ENCODE measurements at regions not wholly inside any gene's neighbourhood (a gene's known extent, or its start where the extent isn't known, plus 50 kb on each side); places are given as distances from the start of the nearest gene placed in this dataset.
"Not testable (repeated sequence)": the region's sequence is repeated elsewhere in the genome, so short reads cannot be mapped to it uniquely, and the experiment has no call there.

- DNase-seq, result no peak
These were observed 126.2 kb downstream of the KLF6 start for GRCh38 chr10:3658766-3659165.

GRCh38 chr10:3656214-3656613, 128.8 kb downstream of the KLF6 start:
- DNase-seq, result no peak

- DNase-seq, result no peak
These were observed 129.5 kb downstream of the KLF6 start for GRCh38 chr10:3655528-3655927.

- no peak for DNase-seq
These were observed 130.0 kb downstream of the KLF6 start for GRCh38 chr10:3654980-3655379.

- no peak for DNase-seq
These were observed 130.5 kb downstream of the KLF6 start for GRCh38 chr10:3654496-3654895.

- not testable (repeated sequence) for DNase-seq
These were observed 131.7 kb downstream of the KLF6 start for GRCh38 chr10:3653303-3653702.

GRCh38 chr10:3652886-3653285, 132.1 kb downstream of the KLF6 start:
- DNase-seq, result peak; percentile 48 to 56

- no peak for DNase-seq
These were observed 132.9 kb downstream of the KLF6 start for GRCh38 chr10:3651969-3652653.

GRCh38 chr10:3648576-3648975, 136.4 kb downstream of the KLF6 start:
- no peak for DNase-seq

GRCh38 chr10:3648170-3648569, 136.8 kb downstream of the KLF6 start:
- no peak for DNase-seq

GRCh38 chr10:3647074-3647473, 137.9 kb downstream of the KLF6 start:
- DNase-seq, result no peak

- no peak for DNase-seq
These were observed 139.6 kb downstream of the KLF6 start for GRCh38 chr10:3645406-3645805.

- no peak for DNase-seq
These were observed 144.2 kb downstream of the KLF6 start for GRCh38 chr10:3640816-3641215.

- no peak for DNase-seq
These were observed 145.5 kb downstream of the KLF6 start for GRCh38 chr10:3639546-3639945.

GRCh38 chr10:3636356-3637181, 148.4 kb downstream of the KLF6 start:
- no peak for DNase-seq

- no peak for DNase-seq
These were observed 149.3 kb downstream of the KLF6 start for GRCh38 chr10:3635697-3636096.

GRCh38 chr10:3635211-3635671, 149.8 kb downstream of the KLF6 start:
- DNase-seq, result no peak

- not testable (repeated sequence) for DNase-seq
These were observed 150.4 kb downstream of the KLF6 start for GRCh38 chr10:3634646-3635045.

- no peak for DNase-seq
These were observed 153.2 kb downstream of the KLF6 start for GRCh38 chr10:3631701-3632330.

GRCh38 chr10:3631291-3631690, 153.7 kb downstream of the KLF6 start:
- DNase-seq, result no peak

GRCh38 chr10:3625959-3626751, 158.9 kb downstream of the KLF6 start:
- DNase-seq, result no peak

GRCh38 chr10:3624367-3624766, 160.6 kb downstream of the KLF6 start:
- peak; percentile 7 to 26 for DNase-seq

- no peak for DNase-seq
These were observed 161.3 kb downstream of the KLF6 start for GRCh38 chr10:3623746-3624145.

Measured in activated CD4-positive, alpha-beta T cell treated with anti-CD3 and anti-CD28 coated beads, Interleukin-2, amount 50 U/mL, for 48 hours (primary cell).